ENCODE measurements at regions not wholly inside any gene's neighbourhood (a gene's known extent, or its start where the extent isn't known, plus 50 kb on each side); places are given as distances from the start of the nearest gene placed in this dataset.
A peak's percentile ranks its signal among the peaks of the same experiment; 100 is the strongest.
"Not testable (repeated sequence)": the region's sequence is repeated elsewhere in the genome, so short reads cannot be mapped to it uniquely, and the experiment has no call there.

GRCh38 chr15:81813215-81813614, 232.6 kb downstream of the MEX3B start:
- no peak for DNase-seq

- no peak for DNase-seq
These were observed 233.4 kb downstream of the MEX3B start for GRCh38 chr15:81812456-81812855.

GRCh38 chr15:81811736-81812135, 234.1 kb downstream of the MEX3B start:
- no peak for DNase-seq

GRCh38 chr15:81809543-81809942, 236.3 kb downstream of the MEX3B start:
- DNase-seq = no peak

GRCh38 chr15:81807806-81808205, 238.0 kb downstream of the MEX3B start:
- DNase-seq = no peak

- DNase-seq = peak; percentile 41
These were observed 238.6 kb downstream of the MEX3B start for GRCh38 chr15:81807186-81807585.

- DNase-seq = no peak
These were observed 249.9 kb downstream of the MEX3B start for GRCh38 chr15:81795899-81796298.

GRCh38 chr15:81792646-81793045, 253.2 kb downstream of the MEX3B start:
- DNase-seq = no peak

GRCh38 chr15:81791322-81791721, 254.5 kb downstream of the MEX3B start:
- not testable (repeated sequence) for DNase-seq

- no peak for DNase-seq
These were observed 256.4 kb downstream of the MEX3B start for GRCh38 chr15:81789403-81789802.

GRCh38 chr15:81786776-81787175, 259.0 kb downstream of the MEX3B start:
- DNase-seq = no peak

GRCh38 chr15:81785679-81786078, 260.1 kb downstream of the MEX3B start:
- no peak for DNase-seq

GRCh38 chr15:81785181-81785580, 260.6 kb downstream of the MEX3B start:
- no peak for DNase-seq

GRCh38 chr15:81784751-81785150, 261.1 kb downstream of the MEX3B start:
- DNase-seq = no peak

- DNase-seq = no peak
These were observed 262.2 kb downstream of the MEX3B start for GRCh38 chr15:81783586-81783985.

- no peak for DNase-seq
These were observed 262.7 kb downstream of the MEX3B start for GRCh38 chr15:81783076-81783475.

- DNase-seq = no peak
These were observed 264.4 kb downstream of the MEX3B start for GRCh38 chr15:81781395-81781794.

- DNase-seq = peak; percentile 38
These were observed 264.9 kb downstream of the MEX3B start for GRCh38 chr15:81780966-81781365.

- no peak for DNase-seq
These were observed 266.6 kb downstream of the MEX3B start for GRCh38 chr15:81779181-81779580.

- no peak for DNase-seq
These were observed 268.3 kb downstream of the MEX3B start for GRCh38 chr15:81777546-81777945.

- DNase-seq = no peak
These were observed 268.8 kb downstream of the MEX3B start for GRCh38 chr15:81776976-81777375.

GRCh38 chr15:81775779-81776178, 270.0 kb downstream of the MEX3B start:
- DNase-seq = not testable (repeated sequence)

GRCh38 chr15:81774309-81774708, 271.5 kb downstream of the MEX3B start:
- no peak for DNase-seq

- DNase-seq = no peak
These were observed 277.0 kb downstream of the MEX3B start for GRCh38 chr15:81768773-81769172.

- DNase-seq = no peak
These were observed 278.9 kb downstream of the MEX3B start for GRCh38 chr15:81766829-81767475.

All from right hindlimb (tissue), 1 donor.